H1 (cell line): ENCODE measurements at regions not wholly inside any gene's neighbourhood (a gene's known extent, or its start where the extent isn't known, plus 50 kb on each side); places are given as distances from the start of the nearest gene placed in this dataset.

Experiments
- CTCF ChIA-PET: fragments of 300-600 bp; sonication (Branson Sonifier 250); formaldehyde crosslinking; loops from one replicate; lab custom pipeline; 2021; ENCODE audit not compliant: partially characterized antibody; lab: Charles Lee
- POLR2A ChIA-PET: fragments of 300-600 bp; sonication (Branson Sonifier 250); formaldehyde crosslinking; loops from one replicate; lab custom pipeline; 2021; ENCODE audit warnings: inconsistent platforms; ENCODE audit not compliant: partially characterized antibody; lab: Charles Lee
- DNase-seq, 2 experiments: peaks; one replicate each; pipeline versions ENCODE4 v3.0.0 to v3.0.0-alpha.2; 2010 to 2022; ENCODE audit warnings: low spot score in 2 of 2, low read depth in 1 of 2, mixed read lengths in 1 of 2
- FAIRE-seq: peaks from 2 replicates; lab custom pipeline; 2011; peaks lifted over from hg19 to GRCh38; lab: Jason Lieb, UNC
- H2AFZ ChIP-seq: 2 replicates; pipeline ENCODE4 v1.8.1; 2012; ENCODE audit warnings: low read length, inconsistent platforms
- H2AK5ac ChIP-seq: 2 replicates; pipeline ENCODE4 v1.6.1; 2013; ENCODE audit warnings: low read depth, low read length
- H2BK120ac ChIP-seq: replicated peaks from 2 replicates; pipeline ENCODE3; 2013; ENCODE audit warnings: low read depth, low read length, inconsistent platforms
- H2BK12ac ChIP-seq: 2 replicates; pipeline ENCODE4 v1.6.1; 2013; ENCODE audit warnings: low read depth, low read length
- H2BK15ac ChIP-seq: 2 replicates; pipeline ENCODE4 v1.6.1; 2013; ENCODE audit warnings: low read length
- H2BK20ac ChIP-seq: 2 replicates; pipeline ENCODE4 v1.6.1; 2013; ENCODE audit warnings: low read length
- H2BK5ac ChIP-seq: 2 replicates; pipeline ENCODE4 v1.6.1; 2013; ENCODE audit warnings: low read depth, low read length
- H3K14ac ChIP-seq: 2 replicates; pipeline ENCODE4 v1.6.1; 2013; ENCODE audit warnings: inconsistent platforms; ENCODE audit not compliant: insufficient read length
- H3K18ac ChIP-seq: 2 replicates; pipeline ENCODE4 v1.6.1; 2013; ENCODE audit warnings: low read length; ENCODE audit errors: extremely low read depth
- H3K23ac ChIP-seq: 2 replicates; pipeline ENCODE4 v1.6.1; 2013; ENCODE audit warnings: inconsistent platforms; ENCODE audit not compliant: insufficient read length
- H3K23me2 ChIP-seq: 2 replicates; pipeline ENCODE4 v1.6.1; 2013; ENCODE audit warnings: low read depth, low read length
- H3K27ac ChIP-seq: 2 replicates; pipeline ENCODE4 v1.6.1; 2011; ENCODE audit warnings: low read depth, low read length, inconsistent platforms
- H3K27me3 ChIP-seq, 4 experiments: replicated peaks in 1 of 4; 1 replicate in 1 of 4; 2 replicates in 3 of 4; pipeline versions ENCODE4 v1.6.1 to v1.8.1; 2011 to 2013; ENCODE audit warnings: low read length in 3 of 4, mild to moderate bottlenecking in 3 of 4, inconsistent platforms in 2 of 4, mixed read lengths in 2 of 4, moderate library complexity in 1 of 4; ENCODE audit not compliant: control insufficient read depth in 3 of 4, insufficient read depth in 3 of 4; ENCODE audit errors: extremely low read depth in 1 of 4
- H3K36me3 ChIP-seq, 4 experiments: 2 replicates each; pipeline versions ENCODE4 v1.6.1 to v1.8.1; 2011 to 2013; ENCODE audit warnings: mild to moderate bottlenecking in 4 of 4, low read length in 3 of 4, moderate library complexity in 2 of 4, control low read depth in 1 of 4, inconsistent platforms in 1 of 4; ENCODE audit not compliant: insufficient read depth in 4 of 4, control insufficient read depth in 2 of 4
- H3K4ac ChIP-seq: replicated peaks from 2 replicates; pipeline ENCODE3; 2013; ENCODE audit warnings: low read length, low read depth, mixed read lengths, inconsistent platforms; ENCODE audit not compliant: insufficient read length
- H3K4me1 ChIP-seq, 4 experiments: replicated peaks in 1 of 4; 1 replicate in 1 of 4; 2 replicates in 3 of 4; pipeline versions ENCODE4 v1.6.1 to v1.8.1; 2011 to 2013; ENCODE audit warnings: low read length in 3 of 4, inconsistent platforms in 2 of 4, mixed read lengths in 1 of 4; ENCODE audit not compliant: insufficient read depth in 4 of 4, control insufficient read depth in 3 of 4
- H3K4me2 ChIP-seq, 2 experiments: 2 replicates each; pipeline versions ENCODE4 v1.6.1 to v1.8.1; 2011 to 2013; ENCODE audit warnings: low read depth in 2 of 2, low read length in 2 of 2, control low read depth in 1 of 2, inconsistent platforms in 1 of 2, mild to moderate bottlenecking in 1 of 2; ENCODE audit not compliant: insufficient read depth in 1 of 2
- H3K4me3 ChIP-seq, 4 experiments: fragments of 200-600, 300-600 bp in 1 of 4; sonication (generic), shearing (Covaris generic), sonication (Bioruptor Twin) in 1 of 4; 2 replicates each; pipeline versions ENCODE4 v1.5.1 to v1.8.1; 2011 to 2016; ENCODE audit warnings: low read length in 4 of 4, low read depth in 3 of 4, control low read depth in 2 of 4, inconsistent platforms in 2 of 4, mild to moderate bottlenecking in 2 of 4, mixed read lengths in 1 of 4, moderate library complexity in 1 of 4; ENCODE audit not compliant: insufficient read depth in 2 of 4; ENCODE audit errors: extremely low read depth in 1 of 4
- H3K56ac ChIP-seq: replicated peaks from 2 replicates; pipeline ENCODE3; 2013; ENCODE audit warnings: low read depth, mild to moderate bottlenecking, mixed read lengths, low read length, inconsistent platforms; ENCODE audit not compliant: insufficient read length
- H3K79me1 ChIP-seq: 2 replicates; pipeline ENCODE4 v1.6.1; 2013; ENCODE audit warnings: low read depth, low read length, control low read depth
- H3K79me2 ChIP-seq, 2 experiments: 2 replicates each; pipeline versions ENCODE4 v1.6.1 to v1.8.1; 2012 to 2013; ENCODE audit warnings: low read length in 2 of 2, mild to moderate bottlenecking in 2 of 2, inconsistent platforms in 1 of 2; ENCODE audit not compliant: insufficient read depth in 2 of 2, control insufficient read depth in 1 of 2
- H3K9ac ChIP-seq, 4 experiments: replicated peaks in 1 of 4; 1 replicate in 1 of 4; 2 replicates in 3 of 4; pipeline versions ENCODE4 v1.6.1 to v1.8.1; 2011 to 2013; ENCODE audit warnings: low read depth in 3 of 4, low read length in 3 of 4, control low read depth in 2 of 4, mild to moderate bottlenecking in 2 of 4, moderate library complexity in 2 of 4, inconsistent platforms in 1 of 4; ENCODE audit errors: extremely low read depth in 1 of 4
- H3K9me3 ChIP-seq, 2 experiments: 2 replicates each; pipeline versions ENCODE4 v1.6.1 to v1.8.1; 2012 to 2013; ENCODE audit warnings: mild to moderate bottlenecking in 2 of 2, moderate library complexity in 2 of 2, control low read depth in 1 of 2, inconsistent platforms in 1 of 2, low read depth in 1 of 2, low read length in 1 of 2, mixed read lengths in 1 of 2; ENCODE audit not compliant: insufficient read depth in 2 of 2
- H4K20me1 ChIP-seq, 2 experiments: replicated peaks in 1 of 2; 2 replicates each; pipeline versions ENCODE3 to v1.8.1; 2011 to 2013; ENCODE audit warnings: inconsistent platforms in 2 of 2, low read length in 2 of 2, mild to moderate bottlenecking in 1 of 2; ENCODE audit not compliant: insufficient read depth in 2 of 2, control insufficient read depth in 1 of 2
- H4K5ac ChIP-seq: 2 replicates; pipeline ENCODE4 v1.6.1; 2013; ENCODE audit warnings: low read length, low read depth, mixed read lengths, inconsistent platforms; ENCODE audit not compliant: insufficient read length
- H4K8ac ChIP-seq: 2 replicates; pipeline ENCODE4 v1.8.0; 2013; ENCODE audit warnings: mild to moderate bottlenecking, moderate library complexity, low read length, inconsistent platforms; ENCODE audit not compliant: insufficient read depth; ENCODE audit errors: extremely low read depth
- H4K91ac ChIP-seq: replicated peaks from 2 replicates; pipeline ENCODE3; 2013; ENCODE audit warnings: low read length, mixed read lengths, inconsistent platforms; ENCODE audit not compliant: insufficient read length
- BRCA1 ChIP-seq: IDR thresholded peaks from 2 replicates; pipeline ENCODE4 v1.6.1; 2012; ENCODE audit warnings: low read depth, low read length, improper control_type of control experiment
- RBBP5 ChIP-seq: IDR thresholded peaks from 2 replicates; pipeline ENCODE4 v1.7.1; 2012; ENCODE audit warnings: low read depth, mild to moderate bottlenecking, inconsistent platforms, low read length, moderate library complexity, borderline replicate concordance
- RXRA ChIP-seq: IDR thresholded peaks from 2 replicates; pipeline ENCODE4 v1.6.1; 2011; ENCODE audit warnings: low read depth, mild to moderate bottlenecking, low read length, moderate library complexity; ENCODE audit not compliant: insufficient read depth
- WGBS, 2 experiments: shearing (Covaris generic) in 1 of 2; methylation state at CpG; one replicate each; pipeline versions ENCODE4 v1.1.6 to v1.1.7; 2013 to 2015; ENCODE audit warnings: low lambda C conversion rate in 2 of 2, mixed read lengths in 2 of 2, inconsistent platforms in 1 of 2, low coverage in 1 of 2, missing lambda C conversion rate in 1 of 2; ENCODE audit not compliant: insufficient replicate concordance in 2 of 2, insufficient coverage in 1 of 2, insufficient read length in 1 of 2; ENCODE audit errors: extremely low coverage in 1 of 2, missing lambda C conversion rate in 1 of 2; 5-methylcytosine and 5-hydroxymethylcytosine counted together

- no peaks in the 10 kb centered on the region for H3K27me3 ChIP-seq
- no peak overlapping the region for H3K4ac ChIP-seq
- no peaks in the 10 kb centered on the region for H3K79me2 ChIP-seq
- ChIA-PET POLR2A (interaction anchor here (1.3 kb wide), 1 partner anchor 84 kb away, joined by 3 read pairs; no protein-coding TSS in a partner anchor), CTCF (interaction anchor here (0.7 to 1.1 kb wide), 2 partner anchors 104 to 560 kb away, joined by 3 read pairs; no protein-coding TSS in a partner anchor)
- H2BK5ac ChIP-seq, result no peak overlapping the region
- no peak overlapping the region for H3K27ac ChIP-seq
- H4K91ac ChIP-seq, result no peak overlapping the region
- H3K79me1 ChIP-seq, result no peaks in the 10 kb centered on the region
- DNase-seq (no peak), FAIRE-seq (no peak)
- no peaks in the 10 kb centered on the region for H3K23me2 ChIP-seq
- H3K4me1 ChIP-seq, result no peaks in the 10 kb centered on the region
- H2AK5ac ChIP-seq, result no peak overlapping the region
- no peak overlapping the region for H3K18ac ChIP-seq
- H2BK15ac ChIP-seq, result no peak overlapping the region
- H2BK20ac ChIP-seq, result no peak overlapping the region
- no peaks in the 10 kb centered on the region for H4K20me1 ChIP-seq
- H4K8ac ChIP-seq, result no peak overlapping the region
- no peak overlapping the region for H4K5ac ChIP-seq
- no peak overlapping the region for H2BK120ac ChIP-seq
- 100% methylated on average over 2 of the region's 2 CpGs; no CpG with 5 or more reads in 1 of the 2 experiments for WGBS, 2 experiments
- no peak overlapping the region for H2BK12ac ChIP-seq
- no peak overlapping the region for H3K56ac ChIP-seq
- no peaks in the 10 kb centered on the region for H3K9me3 ChIP-seq
- no peak overlapping the region for H2AFZ ChIP-seq
- no peaks in the 10 kb centered on the region for H3K36me3 ChIP-seq
- H3K4me2 ChIP-seq, result no peak overlapping the region
- TF ChIP-seq BRCA1, result no peak
- no peak for TF ChIP-seq RXRA
- no peak for TF ChIP-seq RBBP5
- TF ChIP-seq, all 59 proteins: peak for 0
- Histone ChIP-seq H3K23ac (no peak overlapping the region), H3K9ac (no peak overlapping the region), H3K4me3 (no peak overlapping the region), H3K14ac (no peak overlapping the region)
Measured at GRCh38 chr3:74537857-74538256, 76.6 kb downstream of the CNTN3 start.
